Right ventricle myocardium superior (tissue), 1 donor: ENCODE measurements at regions not wholly inside any gene's neighbourhood (a gene's known extent, or its start where the extent isn't known, plus 50 kb on each side); places are given as distances from the start of the nearest gene placed in this dataset.
"Not testable (repeated sequence)": the region's sequence is repeated elsewhere in the genome, so short reads cannot be mapped to it uniquely, and the experiment has no call there.

ENCODE experiments used
- ATAC-seq: fragments of 200-7000 bp; cut with Tn5 transposase; one replicate; pipeline ENCODE4 v1.9.1; 2020; ENCODE audit warnings: mild to moderate bottlenecking; ENCODE audit not compliant: poor library complexity
- DNase-seq: peaks from one replicate; pipeline ENCODE4 v3.0.0-alpha.2; 2020
- intact Hi-C: fragments of 100-400 bp; cut with DNase I; formaldehyde crosslinking; loops from one replicate; pipeline ENCODE4 v1.11.2; 2022
- donor health status: DM: no; HTN: yes; CAD: no; lungs with severe emphysema.

DNA sequence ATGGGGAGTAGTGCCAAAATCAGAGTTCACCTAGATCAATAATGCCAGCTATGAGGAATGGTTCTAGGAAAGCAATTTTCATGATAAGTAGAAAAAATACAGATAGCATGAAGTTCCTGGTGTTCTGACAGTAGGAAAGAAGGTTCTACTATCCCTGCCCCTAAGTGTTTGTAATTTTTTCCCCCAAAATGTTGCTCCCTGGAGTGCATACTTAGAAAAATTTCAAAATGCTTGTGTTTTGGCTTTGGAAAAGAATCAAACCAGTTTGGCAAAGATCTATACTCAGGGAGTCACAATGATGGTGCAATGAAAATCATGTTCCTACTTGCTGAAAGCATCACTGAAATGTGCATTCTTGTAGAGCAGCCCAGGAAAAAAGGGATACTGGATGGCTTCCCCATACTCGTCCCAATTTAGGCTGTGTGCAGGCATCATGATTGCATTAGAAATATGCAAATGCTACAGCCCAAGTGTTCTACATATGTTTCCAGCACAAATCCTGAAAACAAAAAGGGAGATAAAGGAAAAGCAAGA lies 74.7 kb downstream of the LPAR4 start:
- peak; percentile 65 for ATAC-seq
- DNase-seq = no peak
- intact Hi-C loops = no loop called here

DNA sequence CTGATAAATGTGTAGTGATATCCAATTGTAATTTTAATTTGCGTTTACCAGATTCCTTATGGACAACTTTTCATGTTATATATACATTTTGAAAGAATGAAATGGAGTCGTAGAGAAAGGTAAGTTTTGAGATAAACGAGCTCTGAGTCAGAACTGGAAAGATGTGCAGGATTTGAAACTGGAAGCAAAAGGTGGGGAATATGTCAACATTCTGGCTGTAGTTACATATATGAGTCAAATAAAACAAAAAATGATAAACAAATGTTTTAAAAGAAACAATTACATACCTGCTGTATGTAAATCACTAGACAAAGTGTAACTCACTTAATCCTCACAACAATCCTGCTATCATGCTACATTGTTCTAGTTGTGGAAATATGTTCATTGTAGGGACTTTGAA lies 84.0 kb downstream of the LPAR4 start:
- no peak for DNase-seq
- ATAC-seq = no peak
- intact Hi-C loops = no loop called here

DNA sequence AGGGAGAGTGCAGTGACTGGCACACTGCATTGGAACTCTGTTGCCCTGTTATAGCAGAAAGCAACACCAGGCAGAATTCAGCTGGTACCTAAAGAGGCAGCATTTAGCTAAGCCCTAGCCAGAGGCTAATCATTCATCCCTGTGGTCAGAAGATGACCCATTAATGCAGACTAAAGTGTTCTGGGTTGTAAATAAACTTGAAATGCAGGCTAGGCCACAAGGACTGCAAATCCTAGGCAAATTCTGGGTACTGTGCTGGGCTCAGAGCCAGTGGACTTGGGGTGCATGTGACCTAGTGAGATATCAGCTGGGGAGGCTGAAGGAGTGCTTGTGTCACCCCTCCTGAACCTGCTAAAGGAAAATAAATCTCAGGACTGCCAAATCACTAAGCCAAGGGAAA lies 91.2 kb downstream of the LPAR4 start:
- intact Hi-C loops = no loop called here
- no peak for ATAC-seq
- DNase-seq = no peak

DNA sequence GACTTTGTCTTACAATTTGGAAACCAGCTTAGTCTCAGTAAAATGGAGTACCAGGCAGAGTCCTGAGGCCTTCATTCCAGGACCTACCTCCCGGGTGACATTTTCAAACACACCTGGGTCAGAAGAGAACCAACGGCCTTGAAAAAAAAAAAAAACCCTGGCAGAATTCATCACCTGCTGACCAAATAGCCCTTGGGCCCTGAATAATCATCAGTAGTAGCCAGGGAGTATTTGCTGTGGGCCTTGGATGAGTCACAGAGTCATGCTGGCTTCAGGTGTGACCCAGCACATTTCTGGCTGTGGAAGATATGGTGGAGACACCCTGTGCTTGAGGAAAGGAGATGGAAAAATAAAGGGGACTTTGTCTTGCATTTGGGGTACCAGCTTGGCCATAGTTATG lies 92.2 kb downstream of the LPAR4 start:
- intact Hi-C loops = no loop called here
- no peak for DNase-seq
- no peak for ATAC-seq

DNA sequence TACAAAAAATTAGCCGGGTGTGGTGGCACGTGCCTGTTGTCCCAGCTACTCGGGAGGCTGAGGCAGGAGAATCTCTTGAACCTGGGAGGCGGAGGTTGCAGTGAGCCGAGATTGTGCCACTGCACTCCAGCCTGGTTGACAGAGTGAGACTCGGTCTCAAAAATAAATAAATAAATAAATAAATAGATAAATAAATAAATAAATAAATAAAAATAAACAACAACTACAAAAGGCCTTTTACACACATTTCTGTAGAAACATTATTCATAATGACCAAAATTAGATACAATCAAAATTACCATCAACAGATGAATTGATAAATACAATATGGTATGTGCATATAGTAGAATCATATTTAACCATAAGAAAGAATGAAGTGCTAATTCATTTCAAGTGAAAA lies 96.7 kb downstream of the LPAR4 start:
- DNase-seq, ATAC-seq, intact Hi-C loops: not testable (repeated sequence)

DNA sequence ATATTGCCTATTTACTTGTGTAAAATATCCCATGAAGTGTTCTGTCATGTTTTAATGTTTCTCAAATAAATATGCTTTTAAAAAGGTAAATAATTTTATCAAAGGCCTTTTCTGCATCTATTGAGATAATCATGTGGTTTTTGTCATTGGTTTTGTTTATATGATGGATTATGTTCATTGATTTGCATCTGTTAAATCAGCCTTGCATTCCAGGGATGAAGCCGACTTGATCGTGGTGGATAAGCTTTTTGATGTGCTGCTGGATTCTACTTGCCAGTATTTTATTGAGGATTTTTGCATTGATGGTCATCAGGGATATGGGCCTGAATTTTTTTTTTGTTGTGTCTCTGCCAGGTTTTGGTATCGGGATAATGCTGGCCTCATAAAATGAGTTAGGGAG lies 63.9 kb upstream of the P2RY10 start:
- intact Hi-C loops, DNase-seq, ATAC-seq: not testable (repeated sequence)

DNA sequence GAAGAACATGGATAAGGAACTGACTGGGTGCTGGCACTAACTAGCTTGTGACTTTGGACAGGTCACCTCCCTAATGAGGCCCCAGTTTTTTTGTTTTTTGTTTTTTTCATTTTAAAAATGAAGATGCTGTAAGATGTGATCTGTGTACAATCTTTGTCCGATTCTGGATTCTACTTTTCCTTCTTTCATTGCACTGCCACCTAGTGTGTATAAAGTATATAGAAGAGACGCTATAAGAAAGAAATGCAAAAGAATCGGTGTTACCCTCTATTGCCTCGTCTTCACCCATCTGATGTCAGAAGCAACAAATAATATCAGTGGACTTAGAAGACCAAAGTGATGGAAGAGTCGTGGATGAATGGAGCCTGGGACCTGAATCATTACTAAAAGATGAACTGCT lies 58.6 kb upstream of the P2RY10 start:
- no peak for ATAC-seq
- intact Hi-C loops = no loop called here
- DNase-seq = no peak
